Peyer's patch (tissue), 4 donors: ENCODE measurements at regions not wholly inside any gene's neighbourhood (a gene's known extent, or its start where the extent isn't known, plus 50 kb on each side); places are given as distances from the start of the nearest gene placed in this dataset.
"Not testable (repeated sequence)": the region's sequence is repeated elsewhere in the genome, so short reads cannot be mapped to it uniquely, and the experiment has no call there.

Experiments used
- POLR2A ChIP-seq, 2 donors: fragments of 450-650 bp; IDR thresholded peaks; one replicate each; pipeline ENCODE4 v1.5.1; 2017; ENCODE audit warnings: antibody characterized with exemption in 2 of 2, mild to moderate bottlenecking in 2 of 2, moderate library complexity in 2 of 2
- TF ChIP-seq, protein P1 (sequence below), 6 experiments: fragments of 450-650 bp in 4 of 6; fragments of 200-600 bp in 2 of 6; sonication (generic) in 1 of 6; IDR thresholded peaks; one replicate each; pipeline ENCODE4 v1.5.1; 2017 to 2019; ENCODE audit warnings: antibody characterized with exemption in 6 of 6, mild to moderate bottlenecking in 3 of 6, moderate library complexity in 1 of 6

- TF ChIP-seq, protein P1, sequence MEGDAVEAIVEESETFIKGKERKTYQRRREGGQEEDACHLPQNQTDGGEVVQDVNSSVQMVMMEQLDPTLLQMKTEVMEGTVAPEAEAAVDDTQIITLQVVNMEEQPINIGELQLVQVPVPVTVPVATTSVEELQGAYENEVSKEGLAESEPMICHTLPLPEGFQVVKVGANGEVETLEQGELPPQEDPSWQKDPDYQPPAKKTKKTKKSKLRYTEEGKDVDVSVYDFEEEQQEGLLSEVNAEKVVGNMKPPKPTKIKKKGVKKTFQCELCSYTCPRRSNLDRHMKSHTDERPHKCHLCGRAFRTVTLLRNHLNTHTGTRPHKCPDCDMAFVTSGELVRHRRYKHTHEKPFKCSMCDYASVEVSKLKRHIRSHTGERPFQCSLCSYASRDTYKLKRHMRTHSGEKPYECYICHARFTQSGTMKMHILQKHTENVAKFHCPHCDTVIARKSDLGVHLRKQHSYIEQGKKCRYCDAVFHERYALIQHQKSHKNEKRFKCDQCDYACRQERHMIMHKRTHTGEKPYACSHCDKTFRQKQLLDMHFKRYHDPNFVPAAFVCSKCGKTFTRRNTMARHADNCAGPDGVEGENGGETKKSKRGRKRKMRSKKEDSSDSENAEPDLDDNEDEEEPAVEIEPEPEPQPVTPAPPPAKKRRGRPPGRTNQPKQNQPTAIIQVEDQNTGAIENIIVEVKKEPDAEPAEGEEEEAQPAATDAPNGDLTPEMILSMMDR (IDR thresholded peaks at IDR 0.05) = not testable (repeated sequence)
- not testable (repeated sequence) for TF ChIP-seq POLR2A (IDR thresholded peaks at IDR 0.05)
Measured at GRCh38 chr1:224839648-224840300, 89.7 kb upstream of the DNAH14 start.
